GM21528 (cell line): ENCODE measurements at regions not wholly inside any gene's neighbourhood (a gene's known extent, or its start where the extent isn't known, plus 50 kb on each side); places are given as distances from the start of the nearest gene placed in this dataset.

Source experiments
- ATAC-seq: cut with Tn5 transposase; IDR thresholded peaks from one replicate; pipeline ENCODE4 v1.9.1; 2021; ENCODE audit warnings: mild to moderate bottlenecking, moderate library complexity; ENCODE audit not compliant: unreplicated experiment, low FRiP score

- no peak for ATAC-seq
Measured at GRCh38 chr10:6660460-6660859, 80.4 kb upstream of the PRKCQ start.

GRCh38 chr10:6659451-6659850 lies 79.4 kb upstream of the PRKCQ start:
- ATAC-seq = no peak

GRCh38 chr10:6657669-6658068 lies 77.6 kb upstream of the PRKCQ start:
- no peak for ATAC-seq

- no peak for ATAC-seq
Measured at GRCh38 chr10:6657196-6657595, 77.1 kb upstream of the PRKCQ start.

GRCh38 chr10:6654571-6654970 lies 74.5 kb upstream of the PRKCQ start:
- no peak for ATAC-seq

- ATAC-seq = no peak
Measured at GRCh38 chr10:6650586-6650985, 70.5 kb upstream of the PRKCQ start.

GRCh38 chr10:6649903-6650302 lies 69.8 kb upstream of the PRKCQ start:
- no peak for ATAC-seq

- ATAC-seq = no peak
Measured at GRCh38 chr10:6648894-6649720, 69.0 kb upstream of the PRKCQ start.

- ATAC-seq = no peak
Measured at GRCh38 chr10:6647811-6648526, 67.9 kb upstream of the PRKCQ start.

GRCh38 chr10:6643962-6644361 lies 63.9 kb upstream of the PRKCQ start:
- no peak for ATAC-seq

- no peak for ATAC-seq
Measured at GRCh38 chr10:6642876-6643275, 62.8 kb upstream of the PRKCQ start.

- no peak for ATAC-seq
Measured at GRCh38 chr10:6640433-6641040, 60.5 kb upstream of the PRKCQ start.

- ATAC-seq = no peak
Measured at GRCh38 chr10:6637053-6637452, 57.0 kb upstream of the PRKCQ start.

- ATAC-seq = no peak
Measured at GRCh38 chr10:6635784-6636183, 55.7 kb upstream of the PRKCQ start.
